Kasumi-1 (cell line): ENCODE measurements at regions not wholly inside any gene's neighbourhood (a gene's known extent, or its start where the extent isn't known, plus 50 kb on each side); places are given as distances from the start of the nearest gene placed in this dataset.

Source experiments
- DNase-seq, 2 experiments: peaks; one replicate each; lab custom pipeline; 2025; lab: John Stamatoyannopoulos, UW

GRCh38 chr10:108241166-108241565, 1076.7 kb upstream of the SORCS1 start:
- DNase-seq, result no peak

GRCh38 chr10:108238261-108238660, 1073.8 kb upstream of the SORCS1 start:
- no peak for DNase-seq

- no peak for DNase-seq
Measured at GRCh38 chr10:108230478-108231170, 1066.1 kb upstream of the SORCS1 start.

- DNase-seq, result no peak
Measured at GRCh38 chr10:108208732-108209131, 1044.2 kb upstream of the SORCS1 start.

- DNase-seq, result no peak
Measured at GRCh38 chr10:108208038-108208437, 1043.5 kb upstream of the SORCS1 start.

GRCh38 chr10:108204528-108205305, 1040.2 kb upstream of the SORCS1 start:
- peak; percentile 5 to 19 for DNase-seq

GRCh38 chr10:108203905-108204527, 1039.5 kb upstream of the SORCS1 start:
- no peak for DNase-seq

- DNase-seq, result no peak
Measured at GRCh38 chr10:108187408-108188012, 1023.0 kb upstream of the SORCS1 start.

GRCh38 chr10:108184114-108184513, 1019.6 kb upstream of the SORCS1 start:
- DNase-seq, result no peak

GRCh38 chr10:108180878-108181277, 1016.4 kb upstream of the SORCS1 start:
- no peak for DNase-seq

GRCh38 chr10:108169846-108170245, 1005.3 kb upstream of the SORCS1 start:
- no peak for DNase-seq

- no peak for DNase-seq
Measured at GRCh38 chr10:108167766-108168165, 1003.3 kb upstream of the SORCS1 start.

GRCh38 chr10:108166401-108166800, 1001.9 kb upstream of the SORCS1 start:
- no peak for DNase-seq

- no peak for DNase-seq
Measured at GRCh38 chr10:108147346-108147745, 982.8 kb upstream of the SORCS1 start.

GRCh38 chr10:108141064-108141463, 976.6 kb upstream of the SORCS1 start:
- DNase-seq, result no peak

- DNase-seq, result no peak
Measured at GRCh38 chr10:108132303-108132702, 967.8 kb upstream of the SORCS1 start.

- no peak for DNase-seq
Measured at GRCh38 chr10:108130575-108130974, 966.1 kb upstream of the SORCS1 start.

- peak in 1 of 2 experiments; percentile 14 for DNase-seq
Measured at GRCh38 chr10:108112218-108112617, 947.7 kb upstream of the SORCS1 start.

- DNase-seq, result no peak
Measured at GRCh38 chr10:108104551-108105156, 940.1 kb upstream of the SORCS1 start.

- DNase-seq, result no peak
Measured at GRCh38 chr10:108097258-108097657, 932.8 kb upstream of the SORCS1 start.

- DNase-seq, result no peak
Measured at GRCh38 chr10:108095932-108096925, 931.7 kb upstream of the SORCS1 start.
